SIG-M5 (cell line): ENCODE measurements at regions not wholly inside any gene's neighbourhood (a gene's known extent, or its start where the extent isn't known, plus 50 kb on each side); places are given as distances from the start of the nearest gene placed in this dataset.
"Not testable (repeated sequence)": the region's sequence is repeated elsewhere in the genome, so short reads cannot be mapped to it uniquely, and the experiment has no call there.

ENCODE experiments used
- DNase-seq: peaks from one replicate; lab custom pipeline; 2025; lab: John Stamatoyannopoulos, UW

DNA sequence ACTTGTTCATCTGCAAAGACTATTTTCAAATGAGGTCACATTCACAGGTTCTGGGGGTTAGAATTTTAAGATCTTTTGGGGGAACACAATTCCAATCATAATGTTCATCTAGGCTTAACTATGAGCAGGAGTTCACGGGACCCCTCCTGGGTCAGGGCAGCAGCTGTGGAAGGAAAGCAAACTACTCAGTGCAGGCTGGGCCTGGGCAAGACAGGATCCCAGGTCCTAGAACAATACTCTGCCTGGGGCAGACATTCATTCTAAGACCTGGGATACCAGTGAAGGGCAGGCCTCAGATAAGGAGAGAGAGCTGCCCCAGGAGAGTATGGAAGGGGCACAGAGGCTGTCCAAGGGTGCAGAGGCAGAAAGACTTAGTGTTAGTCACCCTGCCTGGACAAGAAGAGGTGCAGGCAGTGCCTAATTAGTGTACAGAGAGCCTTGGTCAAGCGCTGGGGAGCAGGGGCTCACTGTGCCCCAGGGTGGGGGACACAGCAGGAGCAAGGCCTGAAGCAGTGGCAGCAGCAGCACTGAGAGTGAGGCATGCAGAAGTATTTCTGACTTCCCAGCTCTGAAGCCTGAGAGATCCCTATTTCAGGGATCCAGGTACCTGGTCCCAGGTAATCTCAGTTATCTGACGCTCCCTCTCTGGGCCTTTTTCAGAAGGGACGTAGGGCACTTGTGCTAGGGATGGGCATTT lies 123.0 kb upstream of the MAMLD1 start:
- no peak for DNase-seq

- DNase-seq = no peak
Observed at GRCh38 chrX:150240643-150240970, 122.5 kb upstream of the MAMLD1 start.

DNA sequence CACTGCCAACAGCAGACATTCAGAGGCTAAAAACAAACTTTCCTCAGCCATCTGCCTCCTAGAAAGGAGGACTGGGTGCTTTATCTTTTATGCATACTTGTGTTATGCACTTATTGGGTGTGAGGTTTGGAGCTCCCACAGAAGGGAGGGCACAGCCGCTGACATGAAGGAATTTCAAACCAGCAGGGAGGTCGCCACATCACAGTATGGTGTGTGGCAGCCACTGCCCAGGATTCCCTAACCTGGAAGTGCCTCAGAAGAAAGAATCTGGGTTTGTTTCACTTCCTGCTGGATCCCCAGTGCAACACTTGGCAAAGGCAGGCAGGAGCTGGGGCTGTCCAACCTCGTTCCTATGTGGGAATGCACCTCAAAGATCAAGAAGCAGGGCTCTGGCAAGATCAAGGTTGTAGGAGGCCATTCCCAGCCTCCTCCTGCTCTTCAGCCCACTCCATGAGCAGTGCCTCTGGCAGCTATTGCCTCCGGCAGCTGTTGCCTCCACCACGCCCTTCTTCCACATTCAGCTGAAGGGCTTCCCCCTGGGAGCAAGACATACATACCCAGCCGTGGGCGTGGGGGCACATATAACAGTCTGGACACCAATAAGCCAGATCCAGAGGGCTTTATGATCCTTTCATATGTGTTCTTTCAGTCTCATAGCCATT lies 109.0 kb upstream of the MAMLD1 start:
- no peak for DNase-seq

DNA sequence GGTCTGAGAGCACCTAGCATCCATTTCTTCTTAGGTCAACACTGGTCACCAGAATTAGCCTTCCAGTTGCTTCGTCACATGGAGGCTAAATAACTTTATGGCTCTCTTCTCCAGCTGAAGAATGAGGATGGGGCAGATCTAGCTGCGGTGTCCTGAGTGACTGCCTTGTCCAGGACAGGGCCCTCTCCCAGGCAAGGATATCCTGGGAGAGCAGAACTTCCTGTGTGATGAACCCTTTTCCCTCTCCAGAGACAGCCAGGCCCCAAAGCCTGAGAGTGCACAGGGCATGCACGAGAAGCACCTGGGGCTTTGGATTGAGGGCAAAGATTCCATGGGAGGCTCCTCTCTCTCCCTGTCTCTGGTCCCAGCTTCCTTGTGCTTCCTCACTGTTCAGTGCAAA lies 108.2 kb upstream of the MAMLD1 start:
- no peak for DNase-seq

- DNase-seq = no peak
Observed at GRCh38 chrX:150255441-150256296, 107.4 kb upstream of the MAMLD1 start.

DNA sequence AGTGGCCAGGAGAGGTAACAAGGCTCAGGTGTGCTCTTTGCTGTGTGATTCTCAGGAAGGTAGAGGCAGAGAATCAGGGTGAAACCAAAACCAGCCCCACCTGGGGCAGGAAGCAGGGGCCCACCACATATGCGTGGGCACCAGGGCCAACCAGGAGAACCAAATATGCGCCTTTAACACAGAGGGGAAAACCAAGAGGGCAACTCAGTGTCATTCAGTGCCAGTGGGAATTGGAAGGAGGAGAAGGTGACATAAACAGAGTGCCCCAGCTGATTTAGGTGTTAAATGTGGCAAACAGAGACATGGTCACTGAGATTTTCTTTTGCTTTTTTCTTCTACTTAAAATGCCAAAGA lies 106.8 kb upstream of the MAMLD1 start:
- DNase-seq = no peak

DNA sequence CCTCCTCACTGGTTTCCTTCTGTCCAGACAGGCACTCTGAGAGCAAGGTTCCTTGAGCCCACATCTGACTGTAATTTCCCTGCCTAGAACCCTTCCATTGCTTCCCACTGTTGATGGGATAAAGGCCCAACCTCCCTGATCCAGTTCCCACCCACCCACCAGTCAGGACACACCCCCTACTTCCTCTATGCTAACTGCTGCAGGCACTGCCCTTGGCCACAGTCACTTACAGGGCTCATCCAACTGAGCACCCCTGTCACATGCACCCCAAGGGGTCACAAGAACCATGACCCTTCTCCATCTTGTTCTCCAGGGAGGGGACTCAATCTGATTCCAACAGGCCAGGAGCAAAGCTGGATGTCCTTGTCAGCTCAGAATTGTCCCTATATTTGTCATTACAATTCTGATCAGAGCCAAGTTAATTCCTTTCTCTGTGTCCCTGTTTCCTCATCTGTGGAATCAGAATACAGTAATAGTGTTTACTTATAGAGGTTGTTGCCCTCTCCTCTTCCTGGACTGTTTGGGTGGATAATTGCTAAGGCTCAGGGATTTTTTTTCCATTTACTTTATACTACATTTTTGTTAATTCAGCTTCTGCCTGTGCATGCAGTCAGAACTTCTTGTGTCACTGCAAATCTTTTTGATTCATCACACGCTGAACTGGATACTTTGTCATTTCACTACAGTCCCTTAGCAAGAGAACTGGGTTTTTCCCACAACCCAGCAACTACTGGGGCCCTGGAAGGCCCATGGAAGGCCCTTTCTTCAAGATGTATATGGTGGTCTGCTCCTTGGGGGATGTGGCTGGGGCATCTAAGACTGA lies 105.6 kb upstream of the MAMLD1 start:
- no peak for DNase-seq

- no peak for DNase-seq
Observed at GRCh38 chrX:150258176-150258425, 105.0 kb upstream of the MAMLD1 start.

DNA sequence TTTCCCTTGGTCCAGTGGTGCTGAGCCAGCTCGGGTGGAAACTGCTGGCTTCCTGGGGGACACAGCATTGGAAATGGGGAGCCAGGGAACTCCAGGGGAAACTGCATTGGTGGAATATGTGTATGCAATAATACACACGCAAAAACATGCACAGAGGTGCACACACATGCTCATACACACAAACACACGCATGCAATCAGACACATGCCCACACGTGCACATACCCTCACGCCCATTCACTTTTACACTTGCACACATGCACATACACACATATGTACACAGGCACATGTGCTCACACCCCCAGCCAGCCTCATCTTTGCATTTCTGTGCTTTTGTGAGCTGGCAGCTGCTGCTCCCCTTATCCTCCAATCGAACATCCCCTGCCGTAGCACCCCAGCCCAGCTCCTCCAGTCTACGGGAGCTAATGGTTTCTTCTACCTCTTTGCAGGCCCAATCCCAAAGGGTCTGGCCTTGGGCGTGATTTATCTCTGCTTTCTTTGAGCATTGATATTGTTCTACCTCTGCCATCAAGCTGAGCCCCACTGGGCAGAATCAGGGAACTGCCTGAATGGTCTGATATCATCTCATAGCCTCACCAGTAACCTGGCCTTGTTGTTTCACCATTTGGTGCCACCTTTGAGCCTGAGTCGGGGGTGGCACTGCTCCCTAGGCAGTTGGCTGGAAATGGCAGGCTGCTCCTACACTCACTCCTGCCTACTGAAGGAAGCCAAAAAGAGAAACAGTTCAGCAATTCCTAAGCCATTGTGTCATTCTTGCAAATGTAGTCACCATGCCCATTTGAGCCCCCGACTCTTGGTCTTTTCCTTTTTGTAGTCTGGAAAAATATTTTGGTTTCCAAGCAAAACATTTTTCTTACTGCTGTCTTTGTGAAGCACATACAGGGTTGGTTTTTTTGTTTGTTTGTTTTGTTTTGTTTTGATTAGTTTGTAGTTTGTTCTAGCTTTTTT lies 104.4 kb upstream of the MAMLD1 start:
- no peak for DNase-seq

DNA sequence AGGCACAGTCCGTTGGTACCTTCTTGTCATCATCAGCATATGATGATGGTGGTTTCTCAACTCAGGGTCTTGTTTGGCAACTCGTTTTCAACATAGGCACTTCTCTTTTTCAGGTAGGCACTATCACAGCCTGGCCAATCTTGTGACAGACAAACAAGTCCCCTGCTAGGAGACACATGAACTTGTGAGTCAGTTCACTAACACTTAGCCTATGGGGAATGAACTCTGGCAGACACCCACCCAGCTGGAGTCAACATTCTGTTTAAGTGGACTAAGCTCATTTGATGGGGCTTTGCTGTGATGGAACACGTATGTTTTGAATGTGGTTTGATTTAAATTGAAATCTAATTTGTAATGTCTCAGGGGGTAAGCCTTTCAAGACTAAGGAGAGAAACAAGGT lies 100.7 kb upstream of the MAMLD1 start:
- no peak for DNase-seq

- DNase-seq = no peak
Observed at GRCh38 chrX:150268839-150269355, 94.2 kb upstream of the MAMLD1 start.

- no peak for DNase-seq
Observed at GRCh38 chrX:150269605-150270254, 93.4 kb upstream of the MAMLD1 start.

DNA sequence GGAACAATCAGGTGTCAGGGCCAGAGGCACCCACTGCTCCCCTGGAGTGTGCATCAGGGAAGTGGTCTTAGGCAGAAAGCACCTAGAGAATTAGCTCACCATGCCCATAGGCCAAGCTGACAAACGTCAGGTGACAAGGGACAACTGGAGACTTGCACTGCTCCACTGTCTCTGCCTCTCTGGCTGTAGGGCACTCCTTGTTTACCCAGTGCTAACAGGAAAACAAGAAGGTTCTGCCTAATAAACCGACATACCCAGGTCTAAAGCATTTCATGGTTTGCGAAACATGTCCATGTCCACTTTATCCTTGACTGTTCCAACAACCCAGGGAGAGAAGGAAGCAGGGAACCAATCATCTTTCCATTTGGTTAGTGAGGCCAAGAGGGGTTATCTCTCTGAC lies 92.5 kb upstream of the MAMLD1 start:
- no peak for DNase-seq

GRCh38 chrX:150273575-150274294 lies 89.4 kb upstream of the MAMLD1 start:
- not testable (repeated sequence) for DNase-seq

DNA sequence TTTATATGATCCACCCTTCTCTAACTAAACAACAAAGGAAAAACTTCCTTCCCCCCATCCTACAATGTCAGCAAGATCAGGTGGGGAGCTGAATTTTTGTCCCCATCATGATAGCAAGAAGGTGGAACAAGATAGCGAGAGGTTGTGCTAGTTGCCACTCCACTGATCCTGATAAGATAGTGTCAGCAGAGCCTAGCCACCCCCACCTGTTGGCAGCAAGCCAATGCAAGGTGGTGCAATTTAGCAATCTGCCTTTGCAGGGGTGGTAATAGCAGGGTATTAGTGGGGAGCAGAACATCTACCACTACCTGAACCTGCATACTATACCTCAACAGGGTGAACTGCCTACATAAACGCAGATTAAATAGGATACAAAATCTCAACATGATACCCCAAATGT lies 80.2 kb upstream of the MAMLD1 start:
- no peak for DNase-seq

GRCh38 chrX:150291014-150291413 lies 72.1 kb upstream of the MAMLD1 start:
- DNase-seq = no peak

DNA sequence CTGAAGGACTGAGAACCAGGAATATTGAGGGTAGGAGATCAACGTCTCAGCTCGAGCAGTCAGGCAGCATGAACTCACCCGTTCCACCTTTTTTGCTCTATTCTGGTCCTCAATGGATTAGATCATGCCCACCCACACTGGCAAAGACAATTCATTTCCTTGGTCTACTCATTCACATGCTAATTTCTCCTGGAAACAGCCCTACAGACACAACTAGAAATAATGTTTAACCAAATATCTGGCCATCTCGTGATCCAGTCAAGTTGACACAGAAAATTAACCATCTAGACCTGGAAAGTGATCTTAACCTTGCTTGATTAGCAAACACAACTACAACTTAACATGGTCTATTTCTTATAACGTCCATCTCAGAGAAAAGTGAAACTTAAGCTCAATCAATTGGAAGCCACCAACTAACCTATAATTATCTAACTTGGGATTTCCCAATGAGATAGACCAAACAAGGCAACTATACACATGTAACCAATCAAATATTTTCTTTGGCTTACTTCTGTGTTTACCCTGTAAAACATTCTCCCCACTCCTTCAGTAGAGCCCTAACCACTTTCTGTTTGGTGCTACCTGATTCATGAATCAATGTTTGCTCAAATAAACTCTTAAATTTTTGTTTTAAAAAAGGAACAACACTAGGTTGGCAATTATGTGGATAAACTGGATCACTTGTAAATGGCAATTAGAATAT lies 69.7 kb upstream of the MAMLD1 start:
- no peak for DNase-seq

GRCh38 chrX:150298841-150299551 lies 64.1 kb upstream of the MAMLD1 start:
- DNase-seq = no peak

GRCh38 chrX:150299579-150299978 lies 63.5 kb upstream of the MAMLD1 start:
- no peak for DNase-seq
